GM23338 (cell line): ENCODE measurements at regions not wholly inside any gene's neighbourhood (a gene's known extent, or its start where the extent isn't known, plus 50 kb on each side); places are given as distances from the start of the nearest gene placed in this dataset.

Experiments
- CTCF ChIP-seq, 2 experiments: fragments of 200-600 bp in 1 of 2; sonication (generic) in 1 of 2; conservative IDR thresholded peaks; 2 replicates each; pipeline versions ENCODE4 v1.5.1 to v1.6.1; 2016 to 2017; ENCODE audit warnings: antibody characterized with exemption in 2 of 2, low read depth in 2 of 2, mild to moderate bottlenecking in 2 of 2, moderate library complexity in 1 of 2
- EZH2 ChIP-seq: fragments of 200-600 bp; sonication (generic); IDR thresholded peaks from one replicate; pipeline ENCODE4 v1.8.0; 2017; ENCODE audit warnings: antibody characterized with exemption, mild to moderate bottlenecking, low read depth; ENCODE audit not compliant: unreplicated experiment
- EZH2phosphoT487 ChIP-seq: fragments of 200-600 bp; sonication (generic); IDR thresholded peaks from one replicate; pipeline ENCODE4 v1.8.1; 2018; ENCODE audit warnings: antibody characterized with exemption; ENCODE audit not compliant: unreplicated experiment
- NANOG ChIP-seq: IDR thresholded peaks from 2 replicates; pipeline ENCODE4 v1.6.1; 2016; ENCODE audit warnings: antibody characterized with exemption, borderline replicate concordance
- REST ChIP-seq: IDR thresholded peaks from one replicate; pipeline ENCODE4 v1.6.1; 2018; ENCODE audit warnings: antibody characterized with exemption; ENCODE audit not compliant: unreplicated experiment
- ZNF114 ChIP-seq: fragments of 250-450 bp; sonication (Bioruptor Pico); IDR thresholded peaks from 2 replicates; pipeline ENCODE4 v1.5.0; 2020; ENCODE audit warnings: mild to moderate bottlenecking, moderate library complexity
- ZNF462 ChIP-seq: fragments of 250-450 bp; sonication (Bioruptor Pico); IDR thresholded peaks from 2 replicates; pipeline ENCODE4 v1.5.0; 2020; ENCODE audit warnings: mild to moderate bottlenecking, moderate library complexity

- no peak for TF ChIP-seq CTCF (conservative IDR thresholded peaks at IDR 0.05; ENCODE audit: low read depth in 2 of 2)
- no peak for TF ChIP-seq REST
- TF ChIP-seq EZH2phosphoT487 = no peak
- TF ChIP-seq NANOG = no peak
- TF ChIP-seq EZH2 = no peak
- no peak for TF ChIP-seq ZNF462
- no peak for TF ChIP-seq ZNF114 (CRISPR knock-in tag)
Measured at GRCh38 chr4:92237559-92237958, 66.2 kb upstream of the GRID2 start.
